HepG2 (cell line): ENCODE measurements at regions not wholly inside any gene's neighbourhood (a gene's known extent, or its start where the extent isn't known, plus 50 kb on each side); places are given as distances from the start of the nearest gene placed in this dataset.

Experiments used
- ATAC-seq: fragments of 200-7000 bp; cut with Tn5 transposase; 3 replicates; pipeline ENCODE4 v1.9.1; 2020; ENCODE audit warnings: mild to moderate bottlenecking, moderate library complexity
- BruUV-seq: library from RNA; stranded (reverse); fragments of 400-500 nt; replicated peaks from 2 replicates; lab custom pipeline; 2021; lab: Mats Ljungman, UMichigan
- CTCF ChIA-PET: fragments of 300-600 bp; formaldehyde crosslinking; extraction: SDS; loops from one replicate; lab custom pipeline; 2021; ENCODE audit warnings: low total read pairs, inconsistent platforms, low intra/inter-chr PET ratio; lab: Yijun Ruan, JAX
- POLR2A ChIA-PET: fragments of 350-600 bp; sonication (Branson Sonifier 250); formaldehyde crosslinking; loops from one replicate; lab custom pipeline; 2020; ENCODE audit warnings: antibody characterized with exemption, inconsistent platforms; lab: Yijun Ruan, JAX
- DNase-seq: peaks from one replicate; pipeline ENCODE4 v3.0.0-alpha.2; 2015; ENCODE audit warnings: low spot score
- FAIRE-seq: peaks from 3 replicates; lab custom pipeline; 2011; peaks lifted over from hg19 to GRCh38; lab: Jason Lieb, UNC
- H2AFZ ChIP-seq: one replicate; pipeline ENCODE4 v1.6.1; 2011; ENCODE audit warnings: low read length, inconsistent platforms
- H3K27ac ChIP-seq: fragments of 300-600 bp; 3 replicates; pipeline ENCODE4 v1.8.0; 2011; ENCODE audit warnings: mixed run types, mild to moderate bottlenecking, mixed read lengths, low read length, inconsistent platforms; ENCODE audit not compliant: insufficient read depth; ENCODE audit errors: extremely low read length
- H3K27me3 ChIP-seq, 2 experiments: fragments of 200-600 bp in 1 of 2; 2 replicates in 1 of 2; 3 replicates in 1 of 2; pipeline versions ENCODE4 v1.6.0 to v1.8.0; 2011; ENCODE audit warnings: low read length in 2 of 2, mild to moderate bottlenecking in 2 of 2, moderate library complexity in 2 of 2, inconsistent platforms in 1 of 2; ENCODE audit not compliant: insufficient read depth in 2 of 2, control insufficient read depth in 1 of 2
- H3K36me3 ChIP-seq, 2 experiments: fragments of 200-600 bp in 1 of 2; replicated peaks in 1 of 2; 2 replicates in 1 of 2; 3 replicates in 1 of 2; pipeline versions ENCODE4 v1.5.1 to v1.8.0; 2011; ENCODE audit warnings: low read length in 2 of 2, inconsistent platforms in 1 of 2; ENCODE audit not compliant: insufficient read depth in 2 of 2, control insufficient read depth in 1 of 2
- H3K4me1 ChIP-seq: 2 replicates; pipeline ENCODE4 v1.5.1; 2012; ENCODE audit warnings: low read length, inconsistent platforms; ENCODE audit not compliant: insufficient read depth
- H3K4me2 ChIP-seq: 2 replicates; pipeline ENCODE4 v1.6.0; 2011; ENCODE audit warnings: low read depth, low read length, inconsistent platforms
- H3K4me3 ChIP-seq, 3 experiments: fragments of 200-600 bp in 1 of 3; sonication (generic), shearing (Covaris generic) in 1 of 3; replicated peaks in 1 of 3; 2 replicates each; pipeline ENCODE4 v1.5.1; 2011 to 2016; ENCODE audit warnings: low read length in 3 of 3, inconsistent platforms in 2 of 3, low read depth in 2 of 3, mild to moderate bottlenecking in 2 of 3, control low read depth in 1 of 3, mixed read lengths in 1 of 3; ENCODE audit not compliant: insufficient read depth in 1 of 3
- H3K79me2 ChIP-seq: one replicate; pipeline ENCODE4 v1.6.1; 2011; ENCODE audit warnings: low read length, inconsistent platforms; ENCODE audit not compliant: insufficient read depth
- H3K9ac ChIP-seq: 2 replicates; pipeline ENCODE4 v1.6.0; 2011; ENCODE audit warnings: mild to moderate bottlenecking, low read depth, low read length, inconsistent platforms; ENCODE audit not compliant: insufficient read depth
- H3K9me3 ChIP-seq: 2 replicates; pipeline ENCODE4 v1.5.1; 2012; ENCODE audit warnings: mild to moderate bottlenecking, low read length
- H4K20me1 ChIP-seq: 2 replicates; pipeline ENCODE4 v1.6.0; 2011; ENCODE audit warnings: inconsistent platforms, mild to moderate bottlenecking, low read length, moderate library complexity; ENCODE audit not compliant: insufficient read depth
- CCAR2 ChIP-seq: fragments of 200-400 bp; formaldehyde crosslinking; optimal IDR thresholded peaks from 2 replicates; pipeline ENCODE3; 2018; ENCODE audit warnings: low read depth, mild to moderate bottlenecking, low read length, moderate library complexity
- KAT2B ChIP-seq: fragments of 150-350 bp; IDR thresholded peaks from 2 replicates; pipeline ENCODE4 v1.6.1; 2014; ENCODE audit warnings: low read depth, low read length, borderline replicate concordance
- PHF5A ChIP-seq: IDR thresholded peaks from one replicate; pipeline ENCODE4 v1.6.1; 2018; ENCODE audit warnings: low read depth, missing genetic modification reagents; ENCODE audit not compliant: unreplicated experiment
- RFXANK ChIP-seq: IDR thresholded peaks from 2 replicates; pipeline ENCODE4 v1.6.1; 2016
- ZNF674 ChIP-seq: sonication (generic); formaldehyde crosslinking; IDR thresholded peaks from 2 replicates; pipeline ENCODE4 v1.5.0; 2020; ENCODE audit warnings: low read depth, mild to moderate bottlenecking, missing genetic modification reagents
- WGBS: methylation state at CpG from one replicate; pipeline ENCODE4 v1.1.6; 2017; ENCODE audit warnings: low lambda C conversion rate; 5-methylcytosine and 5-hydroxymethylcytosine counted together
- in situ Hi-C: cut with HindIII; loops from 2 replicates; pipeline ENCODE4 v1.10.0; 2017; ENCODE audit warnings: low pct_unique_long_range_greater_than_20kb; ENCODE audit not compliant: extremely low pct_ligation_motif_present
- intact Hi-C: fragments of 100-400 bp; cut with micrococcal nuclease; formaldehyde crosslinking; loops from one replicate; pipeline ENCODE4 v1.10.0; 2022; ENCODE audit not compliant: unreplicated experiment
- TF ChIP-seq, protein P1 (sequence below), 2 experiments: sonication (generic) in 1 of 2; formaldehyde crosslinking in 1 of 2; IDR thresholded peaks; 2 replicates each; pipeline versions ENCODE4 v1.4.0 to v1.6.1; 2018 to 2020; ENCODE audit warnings: missing genetic modification reagents in 2 of 2, borderline replicate concordance in 1 of 2, low read depth in 1 of 2, mild to moderate bottlenecking in 1 of 2, missing biosample characterization in 1 of 2
- TF ChIP-seq, protein P2 (sequence below): sonication (generic); formaldehyde crosslinking; IDR thresholded peaks from 2 replicates; pipeline ENCODE4 v1.8.1; 2023; ENCODE audit warnings: missing genetic modification reagents, inconsistent platforms, borderline replicate concordance
- TF ChIP-seq, protein P3 (sequence below): sonication (generic); formaldehyde crosslinking; IDR thresholded peaks from 2 replicates; pipeline ENCODE4 v1.4.0; 2020; ENCODE audit warnings: missing genetic modification reagents

DNA sequence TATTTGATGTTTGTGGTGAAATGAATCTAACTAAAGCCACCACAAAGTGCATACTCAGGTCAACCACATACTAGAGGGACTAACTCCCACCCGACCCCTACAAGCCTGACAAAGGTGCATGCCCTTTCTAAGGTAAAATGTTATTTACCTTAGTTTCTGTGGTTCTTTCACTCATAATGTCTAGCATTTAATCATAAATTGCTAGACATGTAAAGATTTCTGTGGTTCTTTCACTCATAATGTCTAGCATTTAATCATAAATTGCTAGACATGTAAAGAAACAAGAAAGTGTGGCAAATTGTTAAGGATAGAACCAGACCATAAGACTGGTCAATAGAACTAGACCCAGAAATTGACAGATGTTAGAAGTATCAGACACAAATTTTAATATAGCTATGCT lies 193.0 kb upstream of the PBX1 start:
- in situ Hi-C loops = no loop called here
- ATAC-seq (no peak), DNase-seq (no peak), FAIRE-seq (no peak)
- H3K27me3 ChIP-seq = no peaks in the 10 kb centered on the region
- no peaks in the 10 kb centered on the region for H3K36me3 ChIP-seq
- no peak overlapping the region for H3K9ac ChIP-seq
- no peaks in the 10 kb centered on the region for H3K4me1 ChIP-seq
- intact Hi-C loops = no loop called here
- ChIA-PET POLR2A (no interaction called here), CTCF (no interaction called here)
- no peak overlapping the region for H3K27ac ChIP-seq
- no peak overlapping the region for H3K4me3 ChIP-seq
- no peaks in the 10 kb centered on the region for H3K79me2 ChIP-seq
- no peak overlapping the region for H3K4me2 ChIP-seq
- no TSS peak for BruUV-seq
- no peaks in the 10 kb centered on the region for H4K20me1 ChIP-seq
- TF ChIP-seq, protein P1, sequence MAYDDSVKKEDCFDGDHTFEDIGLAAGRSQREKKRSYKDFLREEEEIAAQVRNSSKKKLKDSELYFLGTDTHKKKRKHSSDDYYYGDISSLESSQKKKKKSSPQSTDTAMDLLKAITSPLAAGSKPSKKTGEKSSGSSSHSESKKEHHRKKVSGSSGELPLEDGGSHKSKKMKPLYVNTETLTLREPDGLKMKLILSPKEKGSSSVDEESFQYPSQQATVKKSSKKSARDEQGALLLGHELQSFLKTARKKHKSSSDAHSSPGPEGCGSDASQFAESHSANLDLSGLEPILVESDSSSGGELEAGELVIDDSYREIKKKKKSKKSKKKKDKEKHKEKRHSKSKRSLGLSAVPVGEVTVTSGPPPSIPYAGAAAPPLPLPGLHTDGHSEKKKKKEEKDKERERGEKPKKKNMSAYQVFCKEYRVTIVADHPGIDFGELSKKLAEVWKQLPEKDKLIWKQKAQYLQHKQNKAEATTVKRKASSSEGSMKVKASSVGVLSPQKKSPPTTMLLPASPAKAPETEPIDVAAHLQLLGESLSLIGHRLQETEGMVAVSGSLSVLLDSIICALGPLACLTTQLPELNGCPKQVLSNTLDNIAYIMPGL (CRISPR knock-in tag; IDR thresholded peaks at IDR 0.05; ENCODE audit: borderline replicate concordance in 1 of 2, low read depth in 1 of 2) = no peak
- peaks cover 83% of the 10 kb centered on the region for H3K9me3 ChIP-seq
- H2AFZ ChIP-seq = no peak overlapping the region
- WGBS = 0% methylated on average over 1 of the region's 1 CpG

DNA sequence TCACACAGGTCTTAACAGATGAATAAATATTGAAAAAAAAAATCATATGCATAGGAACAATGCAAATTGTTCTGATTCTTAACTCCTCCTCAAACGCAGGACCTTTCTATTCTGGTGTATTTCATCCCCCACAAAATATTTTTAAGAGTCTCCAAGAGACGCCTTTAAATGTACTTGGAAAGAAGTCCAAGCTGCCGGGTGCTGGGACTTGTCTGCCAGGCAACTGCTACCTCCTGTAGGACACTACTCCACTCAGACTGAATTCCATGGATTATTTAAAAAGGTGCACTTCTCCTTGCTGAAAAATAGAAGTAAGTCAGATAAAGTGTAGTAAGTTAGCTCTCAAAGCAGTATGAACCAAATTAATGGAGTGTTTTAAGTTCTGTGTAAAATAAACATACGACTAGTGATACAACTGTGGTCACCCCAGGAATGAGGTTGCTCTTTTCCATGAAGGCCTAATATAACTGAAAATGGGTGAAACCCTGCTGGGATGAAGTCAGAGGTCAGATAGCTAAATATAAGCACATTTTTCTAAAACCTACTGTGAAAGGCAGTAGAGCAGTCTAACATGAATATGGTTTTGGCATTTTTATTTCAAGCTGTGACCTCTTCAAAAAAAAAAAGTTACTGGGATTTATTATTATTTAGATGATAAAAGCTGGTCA lies 189.2 kb upstream of the PBX1 start:
- DNase-seq (no peak), ATAC-seq (no peak), FAIRE-seq (no peak)
- Histone ChIP-seq H3K4me1 (no peaks in the 10 kb centered on the region), H3K27me3 (no peaks in the 10 kb centered on the region), H3K4me3 (no peak overlapping the region), H3K36me3 (no peaks in the 10 kb centered on the region), H3K9me3 (peaks cover 86% of the 10 kb centered on the region), H3K9ac (no peak overlapping the region), H2AFZ (no peak overlapping the region), H4K20me1 (no peaks in the 10 kb centered on the region), H3K4me2 (no peak overlapping the region), H3K79me2 (no peaks in the 10 kb centered on the region), H3K27ac (no peak overlapping the region)
- no TSS peak for BruUV-seq
- WGBS = 16% methylated on average over 4 of the region's 4 CpGs
- ChIA-PET POLR2A (no interaction called here), CTCF (no interaction called here)
- in situ Hi-C loops (no loop called here), intact Hi-C loops (no loop called here)
- TF ChIP-seq RFXANK (CRISPR knock-in tag) = no peak
- TF ChIP-seq KAT2B = no peak
- TF ChIP-seq, protein P2, sequence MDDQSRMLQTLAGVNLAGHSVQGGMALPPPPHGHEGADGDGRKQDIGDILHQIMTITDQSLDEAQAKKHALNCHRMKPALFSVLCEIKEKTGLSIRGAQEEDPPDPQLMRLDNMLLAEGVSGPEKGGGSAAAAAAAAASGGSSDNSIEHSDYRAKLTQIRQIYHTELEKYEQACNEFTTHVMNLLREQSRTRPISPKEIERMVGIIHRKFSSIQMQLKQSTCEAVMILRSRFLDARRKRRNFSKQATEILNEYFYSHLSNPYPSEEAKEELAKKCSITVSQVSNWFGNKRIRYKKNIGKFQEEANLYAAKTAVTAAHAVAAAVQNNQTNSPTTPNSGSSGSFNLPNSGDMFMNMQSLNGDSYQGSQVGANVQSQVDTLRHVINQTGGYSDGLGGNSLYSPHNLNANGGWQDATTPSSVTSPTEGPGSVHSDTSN (CRISPR knock-in tag) = no peak
- TF ChIP-seq, protein P3, sequence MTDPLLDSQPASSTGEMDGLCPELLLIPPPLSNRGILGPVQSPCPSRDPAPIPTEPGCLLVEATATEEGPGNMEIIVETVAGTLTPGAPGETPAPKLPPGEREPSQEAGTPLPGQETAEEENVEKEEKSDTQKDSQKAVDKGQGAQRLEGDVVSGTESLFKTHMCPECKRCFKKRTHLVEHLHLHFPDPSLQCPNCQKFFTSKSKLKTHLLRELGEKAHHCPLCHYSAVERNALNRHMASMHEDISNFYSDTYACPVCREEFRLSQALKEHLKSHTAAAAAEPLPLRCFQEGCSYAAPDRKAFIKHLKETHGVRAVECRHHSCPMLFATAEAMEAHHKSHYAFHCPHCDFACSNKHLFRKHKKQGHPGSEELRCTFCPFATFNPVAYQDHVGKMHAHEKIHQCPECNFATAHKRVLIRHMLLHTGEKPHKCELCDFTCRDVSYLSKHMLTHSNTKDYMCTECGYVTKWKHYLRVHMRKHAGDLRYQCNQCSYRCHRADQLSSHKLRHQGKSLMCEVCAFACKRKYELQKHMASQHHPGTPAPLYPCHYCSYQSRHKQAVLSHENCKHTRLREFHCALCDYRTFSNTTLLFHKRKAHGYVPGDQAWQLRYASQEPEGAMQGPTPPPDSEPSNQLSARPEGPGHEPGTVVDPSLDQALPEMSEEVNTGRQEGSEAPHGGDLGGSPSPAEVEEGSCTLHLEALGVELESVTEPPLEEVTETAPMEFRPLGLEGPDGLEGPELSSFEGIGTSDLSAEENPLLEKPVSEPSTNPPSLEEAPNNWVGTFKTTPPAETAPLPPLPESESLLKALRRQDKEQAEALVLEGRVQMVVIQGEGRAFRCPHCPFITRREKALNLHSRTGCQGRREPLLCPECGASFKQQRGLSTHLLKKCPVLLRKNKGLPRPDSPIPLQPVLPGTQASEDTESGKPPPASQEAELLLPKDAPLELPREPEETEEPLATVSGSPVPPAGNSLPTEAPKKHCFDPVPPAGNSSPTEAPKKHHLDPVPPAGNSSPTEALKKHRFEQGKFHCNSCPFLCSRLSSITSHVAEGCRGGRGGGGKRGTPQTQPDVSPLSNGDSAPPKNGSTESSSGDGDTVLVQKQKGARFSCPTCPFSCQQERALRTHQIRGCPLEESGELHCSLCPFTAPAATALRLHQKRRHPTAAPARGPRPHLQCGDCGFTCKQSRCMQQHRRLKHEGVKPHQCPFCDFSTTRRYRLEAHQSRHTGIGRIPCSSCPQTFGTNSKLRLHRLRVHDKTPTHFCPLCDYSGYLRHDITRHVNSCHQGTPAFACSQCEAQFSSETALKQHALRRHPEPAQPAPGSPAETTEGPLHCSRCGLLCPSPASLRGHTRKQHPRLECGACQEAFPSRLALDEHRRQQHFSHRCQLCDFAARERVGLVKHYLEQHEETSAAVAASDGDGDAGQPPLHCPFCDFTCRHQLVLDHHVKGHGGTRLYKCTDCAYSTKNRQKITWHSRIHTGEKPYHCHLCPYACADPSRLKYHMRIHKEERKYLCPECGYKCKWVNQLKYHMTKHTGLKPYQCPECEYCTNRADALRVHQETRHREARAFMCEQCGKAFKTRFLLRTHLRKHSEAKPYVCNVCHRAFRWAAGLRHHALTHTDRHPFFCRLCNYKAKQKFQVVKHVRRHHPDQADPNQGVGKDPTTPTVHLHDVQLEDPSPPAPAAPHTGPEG (CRISPR knock-in tag) = no peak
- no peak for TF ChIP-seq PHF5A
- TF ChIP-seq ZNF674 (CRISPR knock-in tag) = no peak
- no peak for TF ChIP-seq CCAR2
